Hepatocyte (in vitro differentiated cells): ENCODE measurements at regions not wholly inside any gene's neighbourhood (a gene's known extent, or its start where the extent isn't known, plus 50 kb on each side); places are given as distances from the start of the nearest gene placed in this dataset.

Source experiments
- DNase-seq: peaks from one replicate; pipeline ENCODE4 v3.0.0-alpha.2; 2016; ENCODE audit warnings: low spot score
- H2AFZ ChIP-seq: fragments of 200-600 bp; sonication (generic); 2 replicates; pipeline ENCODE4 v1.6.0; 2016; ENCODE audit warnings: antibody characterized with exemption, mild to moderate bottlenecking
- H3K27ac ChIP-seq: fragments of 200-600 bp; sonication (generic); 2 replicates; pipeline ENCODE4 v1.5.1; 2016; ENCODE audit warnings: mild to moderate bottlenecking
- H3K27me3 ChIP-seq: fragments of 200-600 bp; sonication (generic); 2 replicates; pipeline ENCODE4 v1.6.1; 2016
- H3K36me3 ChIP-seq: fragments of 200-600 bp; sonication (generic); replicated peaks from 2 replicates; pipeline ENCODE4 v1.5.1; 2016; ENCODE audit warnings: low read depth; ENCODE audit not compliant: insufficient read depth
- H3K4me1 ChIP-seq: fragments of 200-600 bp; sonication (generic); 2 replicates; pipeline ENCODE4 v1.5.1; 2016; ENCODE audit warnings: mild to moderate bottlenecking, moderate library complexity; ENCODE audit not compliant: insufficient read depth
- H3K4me2 ChIP-seq: fragments of 200-600 bp; sonication (generic); 2 replicates; pipeline ENCODE4 v1.6.0; 2016
- H3K4me3 ChIP-seq: fragments of 200-600 bp; sonication (generic); 2 replicates; pipeline ENCODE4 v1.5.1; 2016; ENCODE audit warnings: mild to moderate bottlenecking
- H3K79me2 ChIP-seq: fragments of 200-600 bp; sonication (generic); 2 replicates; pipeline ENCODE4 v1.6.0; 2017; ENCODE audit warnings: mild to moderate bottlenecking
- H3K9me2 ChIP-seq: fragments of 200-600 bp; sonication (generic); replicated peaks from 2 replicates; pipeline ENCODE4 v1.6.0; 2017; ENCODE audit warnings: mild to moderate bottlenecking; ENCODE audit not compliant: insufficient read depth
- H3K9me3 ChIP-seq: fragments of 200-600 bp; sonication (generic); 2 replicates; pipeline ENCODE4 v1.5.1; 2016; ENCODE audit warnings: low read depth, mild to moderate bottlenecking
- H4K20me1 ChIP-seq: fragments of 200-600 bp; sonication (generic); 2 replicates; pipeline ENCODE4 v1.6.0; 2016; ENCODE audit warnings: mild to moderate bottlenecking; ENCODE audit not compliant: insufficient read depth, poor library complexity, severe bottlenecking
- CTCF ChIP-seq: fragments of 200-600 bp; sonication (generic); IDR thresholded peaks from 2 replicates; pipeline ENCODE4 v1.5.1; 2016; ENCODE audit warnings: antibody characterized with exemption, mild to moderate bottlenecking; ENCODE audit not compliant: poor library complexity
- EZH2 ChIP-seq: fragments of 200-600 bp; sonication (generic); IDR thresholded peaks from 2 replicates; pipeline ENCODE4 v1.6.1; 2016; ENCODE audit warnings: antibody characterized with exemption, mild to moderate bottlenecking, borderline replicate concordance
- EZH2phosphoT487 ChIP-seq: fragments of 200-600 bp; sonication (generic); IDR thresholded peaks from one replicate; pipeline ENCODE4 v1.6.1; 2018; ENCODE audit warnings: antibody characterized with exemption, mild to moderate bottlenecking, low read depth, moderate library complexity; ENCODE audit not compliant: unreplicated experiment, severe bottlenecking
- WGBS: methylation state at CpG from one replicate; pipeline ENCODE4 v1.1.6; 2016; ENCODE audit warnings: low lambda C conversion rate; ENCODE audit errors: missing lambda C conversion rate; 5-methylcytosine and 5-hydroxymethylcytosine counted together

- DNase-seq, result no peak
- 87% methylated on average over 7 of the region's 7 CpGs for WGBS
- no peaks in the 10 kb centered on the region for H3K79me2 ChIP-seq
- peaks cover 4% of the 10 kb centered on the region for H3K4me1 ChIP-seq
- no peak overlapping the region for H2AFZ ChIP-seq
- no peaks in the 10 kb centered on the region for H3K9me2 ChIP-seq
- H3K36me3 ChIP-seq, result no peaks in the 10 kb centered on the region
- H3K4me2 ChIP-seq, result no peak overlapping the region
- H3K27me3 ChIP-seq, result no peaks in the 10 kb centered on the region
- TF ChIP-seq EZH2phosphoT487 (no peak), EZH2 (no peak), CTCF (no peak)
- no peaks in the 10 kb centered on the region for H3K9me3 ChIP-seq
- H4K20me1 ChIP-seq, result no peaks in the 10 kb centered on the region
- no peak overlapping the region for H3K4me3 ChIP-seq
- H3K27ac ChIP-seq, result no peak overlapping the region
Measured at GRCh38 chr1:5740450-5740849, 251.8 kb downstream of the NPHP4 start.

- H3K27ac ChIP-seq, result no peak overlapping the region
- no peaks in the 10 kb centered on the region for H3K36me3 ChIP-seq
- WGBS, result 77% methylated on average over 6 of the region's 6 CpGs
- H3K9me2 ChIP-seq, result no peaks in the 10 kb centered on the region
- H3K4me2 ChIP-seq, result no peak overlapping the region
- no peak for DNase-seq
- no peaks in the 10 kb centered on the region for H3K79me2 ChIP-seq
- no peaks in the 10 kb centered on the region for H3K27me3 ChIP-seq
- TF ChIP-seq EZH2phosphoT487 (no peak), EZH2 (no peak), CTCF (no peak)
- no peaks in the 10 kb centered on the region for H4K20me1 ChIP-seq
- peaks cover 2% of the 10 kb centered on the region for H3K4me1 ChIP-seq
- no peak overlapping the region for H3K4me3 ChIP-seq
- no peaks in the 10 kb centered on the region for H3K9me3 ChIP-seq
- H2AFZ ChIP-seq, result no peak overlapping the region
Measured at GRCh38 chr1:5739561-5740078, 252.6 kb downstream of the NPHP4 start.

GRCh38 chr1:5738911-5739462 is 253.2 kb downstream of the NPHP4 start:
- no peak overlapping the region for H3K4me2 ChIP-seq
- H3K4me1 ChIP-seq, result no peaks in the 10 kb centered on the region
- H3K27me3 ChIP-seq, result no peaks in the 10 kb centered on the region
- H3K36me3 ChIP-seq, result no peaks in the 10 kb centered on the region
- no peak overlapping the region for H3K27ac ChIP-seq
- H3K9me3 ChIP-seq, result no peaks in the 10 kb centered on the region
- no peak overlapping the region for H3K4me3 ChIP-seq
- DNase-seq, result no peak
- H4K20me1 ChIP-seq, result no peaks in the 10 kb centered on the region
- no peaks in the 10 kb centered on the region for H3K9me2 ChIP-seq
- H2AFZ ChIP-seq, result no peak overlapping the region
- 90% methylated on average over 8 of the region's 8 CpGs for WGBS
- TF ChIP-seq EZH2 (no peak), CTCF (no peak), EZH2phosphoT487 (no peak)
- no peaks in the 10 kb centered on the region for H3K79me2 ChIP-seq

- TF ChIP-seq EZH2 (no peak), CTCF (no peak), EZH2phosphoT487 (no peak)
- Histone ChIP-seq H3K4me1 (no peaks in the 10 kb centered on the region), H3K4me2 (no peak overlapping the region), H3K9me3 (no peaks in the 10 kb centered on the region), H3K4me3 (no peak overlapping the region), H3K9me2 (no peaks in the 10 kb centered on the region), H3K36me3 (no peaks in the 10 kb centered on the region), H3K27ac (no peak overlapping the region), H3K79me2 (no peaks in the 10 kb centered on the region), H4K20me1 (no peaks in the 10 kb centered on the region), H3K27me3 (no peaks in the 10 kb centered on the region), H2AFZ (no peak overlapping the region)
- no peak for DNase-seq
- 71% methylated on average over 4 of the region's 4 CpGs for WGBS
Measured at GRCh38 chr1:5737081-5737480, 255.1 kb downstream of the NPHP4 start.
